Natural killer cell treated with Interleukin-12 subunit alpha and Interleukin-12 subunit beta and Interleukin-15 and Interleukin-18, amount 100 ng/mL, for 72 hours (primary cell): ENCODE measurements at regions not wholly inside any gene's neighbourhood (a gene's known extent, or its start where the extent isn't known, plus 50 kb on each side); places are given as distances from the start of the nearest gene placed in this dataset.

ENCODE experiments used
- ATAC-seq, 2 donors: fragments of 150-1000 bp; cut with Tn5 transposase in 1 of 2; sonication (Bioruptor Pico), chemical (Tn5 transposase) in 1 of 2; 2 replicates each; pipeline ENCODE4 v1.10.0; 2021
- DNase-seq: peaks from one replicate; pipeline ENCODE4 v3.0.0; 2022; ENCODE audit warnings: low spot score
- H3K27ac Mint-ChIP-seq, 2 donors: 1 replicate in 1 of 2; 2 replicates in 1 of 2; pipeline ENCODE4 v1.8.0; 2022; ENCODE audit warnings: mixed read lengths in 2 of 2, mild to moderate bottlenecking in 1 of 2, moderate library complexity in 1 of 2
- H3K27me3 Mint-ChIP-seq, 2 donors: 1 replicate in 1 of 2; 2 replicates in 1 of 2; pipeline ENCODE4 v1.8.0; 2022; ENCODE audit warnings: mixed read lengths in 2 of 2
- H3K36me3 Mint-ChIP-seq: one replicate; pipeline ENCODE4 v1.8.0; 2022; ENCODE audit warnings: mixed read lengths
- H3K4me1 Mint-ChIP-seq, 2 donors: 1 replicate in 1 of 2; 2 replicates in 1 of 2; pipeline ENCODE4 v1.8.0; 2022; ENCODE audit warnings: low read depth in 2 of 2, mixed read lengths in 2 of 2, mild to moderate bottlenecking in 1 of 2
- H3K4me3 Mint-ChIP-seq: one replicate; pipeline ENCODE4 v1.8.0; 2022; ENCODE audit warnings: mixed read lengths
- H3K9me3 Mint-ChIP-seq: 2 replicates; pipeline ENCODE4 v1.8.0; 2022; ENCODE audit warnings: mixed read lengths

- no peak overlapping the region for H3K27ac Mint-ChIP-seq
- ATAC-seq, result no peak
- no peaks in the 10 kb centered on the region for H3K27me3 Mint-ChIP-seq
- peaks cover 11% of the 10 kb centered on the region for H3K9me3 Mint-ChIP-seq
- H3K4me1 Mint-ChIP-seq, result no peaks in the 10 kb centered on the region
- H3K36me3 Mint-ChIP-seq, result no peaks in the 10 kb centered on the region
- DNase-seq, result no peak
- no peak overlapping the region for H3K4me3 Mint-ChIP-seq
These were observed 174.9 kb upstream of the C11orf87 start for GRCh38 chr11:109247071-109247470.

- Mint-ChIP-seq H3K27ac (no peak overlapping the region), H3K4me1 (no peaks in the 10 kb centered on the region), H3K27me3 (no peaks in the 10 kb centered on the region), H3K4me3 (no peak overlapping the region), H3K36me3 (no peaks in the 10 kb centered on the region), H3K9me3 (peaks cover 12% of the 10 kb centered on the region)
- DNase-seq, result no peak
- no peak for ATAC-seq
These were observed 172.4 kb upstream of the C11orf87 start for GRCh38 chr11:109249597-109249996.

- DNase-seq (no peak), ATAC-seq (no peak)
- no peaks in the 10 kb centered on the region for H3K27me3 Mint-ChIP-seq
- H3K9me3 Mint-ChIP-seq, result peaks cover 12% of the 10 kb centered on the region
- H3K4me3 Mint-ChIP-seq, result no peak overlapping the region
- H3K27ac Mint-ChIP-seq, result no peak overlapping the region
- no peaks in the 10 kb centered on the region for H3K4me1 Mint-ChIP-seq
- H3K36me3 Mint-ChIP-seq, result no peaks in the 10 kb centered on the region
These were observed 170.8 kb upstream of the C11orf87 start for GRCh38 chr11:109251230-109251629.

GRCh38 chr11:109264128-109264527 lies 157.9 kb upstream of the C11orf87 start:
- peaks cover 16% of the 10 kb centered on the region for H3K9me3 Mint-ChIP-seq
- DNase-seq, result no peak
- H3K4me3 Mint-ChIP-seq, result no peak overlapping the region
- no peaks in the 10 kb centered on the region for H3K4me1 Mint-ChIP-seq
- no peaks in the 10 kb centered on the region for H3K27me3 Mint-ChIP-seq
- no peak overlapping the region for H3K27ac Mint-ChIP-seq
- H3K36me3 Mint-ChIP-seq, result peaks cover 23% of the 10 kb centered on the region
- ATAC-seq, result no peak

- DNase-seq (no peak), ATAC-seq (no peak)
- Mint-ChIP-seq H3K4me3 (no peak overlapping the region), H3K27ac (no peak overlapping the region), H3K27me3 (no peaks in the 10 kb centered on the region), H3K4me1 (no peaks in the 10 kb centered on the region), H3K36me3 (peaks cover 23% of the 10 kb centered on the region), H3K9me3 (peaks cover 27% of the 10 kb centered on the region)
These were observed 154.5 kb upstream of the C11orf87 start for GRCh38 chr11:109267293-109268095.

GRCh38 chr11:109275931-109276330 lies 146.1 kb upstream of the C11orf87 start:
- no peaks in the 10 kb centered on the region for H3K4me1 Mint-ChIP-seq
- no peak overlapping the region for H3K4me3 Mint-ChIP-seq
- no peak overlapping the region for H3K27ac Mint-ChIP-seq
- peaks cover 10% of the 10 kb centered on the region for H3K36me3 Mint-ChIP-seq
- ATAC-seq (no peak), DNase-seq (no peak)
- peaks cover 0 to 8% of the 10 kb centered on the region in 2 donors for H3K27me3 Mint-ChIP-seq
- peaks cover 30% of the 10 kb centered on the region for H3K9me3 Mint-ChIP-seq

GRCh38 chr11:109285465-109285864 lies 136.5 kb upstream of the C11orf87 start:
- Mint-ChIP-seq H3K36me3 (peaks cover 6% of the 10 kb centered on the region), H3K9me3 (peaks cover 11% of the 10 kb centered on the region), H3K27ac (no peak overlapping the region), H3K27me3 (peaks cover 0 to 4% of the 10 kb centered on the region in 2 donors), H3K4me3 (no peak overlapping the region), H3K4me1 (no peaks in the 10 kb centered on the region)
- ATAC-seq (no peak), DNase-seq (no peak)

GRCh38 chr11:109291553-109291952 lies 130.4 kb upstream of the C11orf87 start:
- peaks cover 11% of the 10 kb centered on the region for H3K9me3 Mint-ChIP-seq

GRCh38 chr11:109298865-109299264 lies 123.1 kb upstream of the C11orf87 start:
- H3K27me3 Mint-ChIP-seq, result peaks cover 0 to 17% of the 10 kb centered on the region in 2 donors
- peaks cover 7% of the 10 kb centered on the region for H3K9me3 Mint-ChIP-seq
- ATAC-seq (no peak), DNase-seq (no peak)
- no peaks in the 10 kb centered on the region for H3K36me3 Mint-ChIP-seq
- H3K4me1 Mint-ChIP-seq, result no peaks in the 10 kb centered on the region
- H3K27ac Mint-ChIP-seq, result no peak overlapping the region
- H3K4me3 Mint-ChIP-seq, result no peak overlapping the region

More at GRCh38 chr11:109291553-109291952, 130.4 kb upstream of the C11orf87 start:
- Mint-ChIP-seq H3K27me3 (no peaks in the 10 kb centered on the region), H3K27ac (no peak overlapping the region), H3K4me3 (no peak overlapping the region), H3K36me3 (no peaks in the 10 kb centered on the region), H3K4me1 (no peaks in the 10 kb centered on the region)
- DNase-seq, result no peak
- ATAC-seq, result no peak

GRCh38 chr11:109300211-109300610 lies 121.8 kb upstream of the C11orf87 start:
- peaks cover 0 to 17% of the 10 kb centered on the region in 2 donors for H3K27me3 Mint-ChIP-seq
- no peak overlapping the region for H3K27ac Mint-ChIP-seq
- DNase-seq (no peak), ATAC-seq (no peak)
- no peak overlapping the region for H3K4me3 Mint-ChIP-seq
- no peaks in the 10 kb centered on the region for H3K4me1 Mint-ChIP-seq
- H3K36me3 Mint-ChIP-seq, result no peaks in the 10 kb centered on the region
- H3K9me3 Mint-ChIP-seq, result peaks cover 5% of the 10 kb centered on the region

- no peak for DNase-seq
- no peak for ATAC-seq
- H3K4me1 Mint-ChIP-seq, result no peaks in the 10 kb centered on the region
- peaks cover 3 to 17% of the 10 kb centered on the region in 2 donors for H3K27me3 Mint-ChIP-seq
- no peak overlapping the region for H3K27ac Mint-ChIP-seq
- no peak overlapping the region for H3K4me3 Mint-ChIP-seq
- H3K36me3 Mint-ChIP-seq, result no peaks in the 10 kb centered on the region
- peaks cover 4% of the 10 kb centered on the region for H3K9me3 Mint-ChIP-seq
These were observed 119.2 kb upstream of the C11orf87 start for GRCh38 chr11:109302591-109303334.

GRCh38 chr11:109303342-109303741 lies 118.6 kb upstream of the C11orf87 start:
- DNase-seq (no peak), ATAC-seq (no peak)
- no peaks in the 10 kb centered on the region for H3K36me3 Mint-ChIP-seq
- H3K27ac Mint-ChIP-seq, result no peak overlapping the region
- H3K9me3 Mint-ChIP-seq, result peaks cover 4% of the 10 kb centered on the region
- H3K4me3 Mint-ChIP-seq, result no peak overlapping the region
- no peaks in the 10 kb centered on the region for H3K4me1 Mint-ChIP-seq
- peaks cover 3 to 17% of the 10 kb centered on the region in 2 donors for H3K27me3 Mint-ChIP-seq

GRCh38 chr11:109304159-109304558 lies 117.8 kb upstream of the C11orf87 start:
- DNase-seq (no peak), ATAC-seq (no peak)
- Mint-ChIP-seq H3K4me1 (no peaks in the 10 kb centered on the region), H3K27ac (no peak overlapping the region), H3K27me3 (peaks cover 3 to 17% of the 10 kb centered on the region in 2 donors), H3K36me3 (no peaks in the 10 kb centered on the region), H3K9me3 (peaks cover 4% of the 10 kb centered on the region), H3K4me3 (no peak overlapping the region)

- ATAC-seq (no peak), DNase-seq (no peak)
- no peak overlapping the region for H3K4me3 Mint-ChIP-seq
- H3K27ac Mint-ChIP-seq, result no peak overlapping the region
- H3K9me3 Mint-ChIP-seq, result peaks cover 4% of the 10 kb centered on the region
- H3K27me3 Mint-ChIP-seq, result peaks cover 3 to 17% of the 10 kb centered on the region in 2 donors
- H3K4me1 Mint-ChIP-seq, result no peaks in the 10 kb centered on the region
- no peaks in the 10 kb centered on the region for H3K36me3 Mint-ChIP-seq
These were observed 117.0 kb upstream of the C11orf87 start for GRCh38 chr11:109305009-109305408.
